ENCODE measurements at regions not wholly inside any gene's neighbourhood (a gene's known extent, or its start where the extent isn't known, plus 50 kb on each side); places are given as distances from the start of the nearest gene placed in this dataset.

DNA sequence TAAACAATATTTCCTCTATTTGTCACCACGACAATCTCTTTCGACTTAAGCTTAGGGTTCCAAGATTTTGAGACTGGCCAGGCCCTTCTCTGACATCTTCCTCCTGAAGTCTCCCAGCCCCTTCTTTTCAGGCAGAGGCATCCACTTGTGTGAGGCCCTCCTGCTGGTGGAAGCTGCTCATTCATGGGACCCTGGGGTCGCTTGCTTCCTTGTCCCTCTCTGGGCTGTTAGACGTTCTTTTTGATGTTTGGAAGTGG lies 188.2 kb upstream of the APCDD1 start:
- TF ChIP-seq, protein P1, sequence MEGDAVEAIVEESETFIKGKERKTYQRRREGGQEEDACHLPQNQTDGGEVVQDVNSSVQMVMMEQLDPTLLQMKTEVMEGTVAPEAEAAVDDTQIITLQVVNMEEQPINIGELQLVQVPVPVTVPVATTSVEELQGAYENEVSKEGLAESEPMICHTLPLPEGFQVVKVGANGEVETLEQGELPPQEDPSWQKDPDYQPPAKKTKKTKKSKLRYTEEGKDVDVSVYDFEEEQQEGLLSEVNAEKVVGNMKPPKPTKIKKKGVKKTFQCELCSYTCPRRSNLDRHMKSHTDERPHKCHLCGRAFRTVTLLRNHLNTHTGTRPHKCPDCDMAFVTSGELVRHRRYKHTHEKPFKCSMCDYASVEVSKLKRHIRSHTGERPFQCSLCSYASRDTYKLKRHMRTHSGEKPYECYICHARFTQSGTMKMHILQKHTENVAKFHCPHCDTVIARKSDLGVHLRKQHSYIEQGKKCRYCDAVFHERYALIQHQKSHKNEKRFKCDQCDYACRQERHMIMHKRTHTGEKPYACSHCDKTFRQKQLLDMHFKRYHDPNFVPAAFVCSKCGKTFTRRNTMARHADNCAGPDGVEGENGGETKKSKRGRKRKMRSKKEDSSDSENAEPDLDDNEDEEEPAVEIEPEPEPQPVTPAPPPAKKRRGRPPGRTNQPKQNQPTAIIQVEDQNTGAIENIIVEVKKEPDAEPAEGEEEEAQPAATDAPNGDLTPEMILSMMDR (IDR thresholded peaks at IDR 0.05; ENCODE audit: borderline replicate concordance, insufficient read depth, low read depth, low read length), result no peak
- no peak overlapping the region for H3K4me3 ChIP-seq (ENCODE audit: low read depth, low read length)

GRCh38 chr18:10269261-10269660 lies 185.2 kb upstream of the APCDD1 start:
- TF ChIP-seq, protein P1 (IDR thresholded peaks at IDR 0.05; ENCODE audit: borderline replicate concordance, insufficient read depth, low read depth, low read length), result no peak
- no peak overlapping the region for H3K4me3 ChIP-seq (ENCODE audit: low read depth, low read length)

DNA sequence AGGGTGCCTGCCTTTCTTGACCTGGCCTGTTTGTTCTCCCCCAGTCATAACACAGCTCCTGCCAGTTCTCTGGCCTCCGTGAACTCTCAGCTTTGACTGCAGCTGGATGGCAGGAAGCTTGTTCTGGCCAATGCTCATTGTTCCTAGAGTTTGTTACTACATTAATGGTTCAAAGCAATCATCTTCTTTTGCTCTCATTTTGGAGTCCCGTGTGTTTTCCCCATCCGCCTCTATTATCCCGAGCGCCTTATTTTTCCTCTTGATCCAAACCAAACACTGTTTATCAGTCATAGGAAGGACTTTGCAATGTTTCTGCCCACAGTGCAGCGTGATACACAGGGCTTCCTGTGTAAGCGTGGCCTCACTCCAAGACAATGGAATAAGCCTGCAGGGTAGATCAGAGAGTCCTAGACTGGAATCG lies 184.3 kb upstream of the APCDD1 start:
- H3K4me3 ChIP-seq (ENCODE audit: low read depth, low read length), result no peak overlapping the region
- TF ChIP-seq, protein P1 (IDR thresholded peaks at IDR 0.05; ENCODE audit: borderline replicate concordance, insufficient read depth, low read depth, low read length), result no peak

DNA sequence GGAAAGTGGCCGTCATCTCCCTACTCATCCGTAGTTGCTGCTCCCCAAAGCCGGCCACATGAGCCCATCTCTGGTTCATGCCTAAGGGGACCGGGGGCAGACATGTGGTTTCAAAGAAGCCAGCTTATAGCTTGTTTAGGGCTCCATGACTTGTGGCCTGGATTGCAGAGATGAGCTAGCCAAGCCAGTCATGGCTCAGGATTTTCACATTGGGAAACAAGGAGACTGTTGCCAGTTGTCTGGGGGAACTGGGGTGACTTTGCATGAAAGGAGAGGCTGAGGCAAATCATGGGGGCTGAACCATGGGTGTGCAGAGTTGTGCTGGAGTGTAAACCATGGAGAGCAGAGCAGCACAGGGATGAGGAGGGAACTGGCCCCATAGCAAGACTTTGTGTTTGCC lies 183.0 kb upstream of the APCDD1 start:
- TF ChIP-seq, protein P1 (IDR thresholded peaks at IDR 0.05; ENCODE audit: borderline replicate concordance, insufficient read depth, low read depth, low read length), result no peak
- no peak overlapping the region for H3K4me3 ChIP-seq (ENCODE audit: low read depth, low read length)

- H3K4me3 ChIP-seq (ENCODE audit: low read depth, low read length), result no peak overlapping the region
- TF ChIP-seq, protein P1 (IDR thresholded peaks at IDR 0.05; ENCODE audit: borderline replicate concordance, insufficient read depth, low read depth, low read length), result no peak
Measured at GRCh38 chr18:10274301-10274700, 180.1 kb upstream of the APCDD1 start.

GRCh38 chr18:10275486-10275885 lies 178.9 kb upstream of the APCDD1 start:
- H3K4me3 ChIP-seq (ENCODE audit: low read depth, low read length), result no peak overlapping the region
- TF ChIP-seq, protein P1 (IDR thresholded peaks at IDR 0.05; ENCODE audit: borderline replicate concordance, insufficient read depth, low read depth, low read length), result no peak

GRCh38 chr18:10278265-10278664 lies 176.2 kb upstream of the APCDD1 start:
- TF ChIP-seq, protein P1 (IDR thresholded peaks at IDR 0.05; ENCODE audit: borderline replicate concordance, insufficient read depth, low read depth, low read length), result no peak
- H3K4me3 ChIP-seq (ENCODE audit: low read depth, low read length), result no peak overlapping the region
